HG02571 (cell line): ENCODE measurements at regions not wholly inside any gene's neighbourhood (a gene's known extent, or its start where the extent isn't known, plus 50 kb on each side); places are given as distances from the start of the nearest gene placed in this dataset.
A peak's percentile ranks its signal among the peaks of the same experiment; 100 is the strongest.
"Not testable (repeated sequence)": the region's sequence is repeated elsewhere in the genome, so short reads cannot be mapped to it uniquely, and the experiment has no call there.

Experiments used
- ATAC-seq: cut with Tn5 transposase; IDR thresholded peaks from one replicate; pipeline ENCODE4 v1.9.1; 2021; ENCODE audit warnings: mild to moderate bottlenecking, moderate library complexity; ENCODE audit not compliant: unreplicated experiment

- ATAC-seq = no peak
Observed at GRCh38 chr2:159880729-159881128, 82.7 kb upstream of the CD302 start.

- ATAC-seq = peak; percentile 92
Observed at GRCh38 chr2:159879051-159879604, 81.1 kb upstream of the CD302 start.

DNA sequence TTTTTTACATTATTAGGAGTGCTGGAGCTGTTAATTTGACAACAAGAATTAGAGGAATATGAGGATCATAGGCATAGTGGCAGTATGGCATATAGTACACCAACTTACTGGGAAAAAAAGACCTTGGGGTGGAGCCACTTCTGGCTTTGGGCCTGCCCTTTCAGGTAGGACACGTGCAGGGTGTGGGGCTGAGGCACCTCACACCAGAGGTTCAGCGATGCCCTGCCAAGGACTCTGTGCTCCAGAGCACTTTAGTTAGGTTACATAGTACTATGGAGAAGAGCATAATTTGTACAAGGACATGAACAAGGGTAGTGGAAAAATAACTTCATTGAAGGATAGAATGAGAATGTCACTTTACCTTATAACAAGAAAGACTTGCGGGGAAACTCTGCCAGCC lies 77.1 kb upstream of the CD302 start:
- no peak for ATAC-seq

GRCh38 chr2:159873258-159873657 lies 75.2 kb upstream of the CD302 start:
- no peak for ATAC-seq

GRCh38 chr2:159872353-159872752 lies 74.3 kb upstream of the CD302 start:
- ATAC-seq = no peak

DNA sequence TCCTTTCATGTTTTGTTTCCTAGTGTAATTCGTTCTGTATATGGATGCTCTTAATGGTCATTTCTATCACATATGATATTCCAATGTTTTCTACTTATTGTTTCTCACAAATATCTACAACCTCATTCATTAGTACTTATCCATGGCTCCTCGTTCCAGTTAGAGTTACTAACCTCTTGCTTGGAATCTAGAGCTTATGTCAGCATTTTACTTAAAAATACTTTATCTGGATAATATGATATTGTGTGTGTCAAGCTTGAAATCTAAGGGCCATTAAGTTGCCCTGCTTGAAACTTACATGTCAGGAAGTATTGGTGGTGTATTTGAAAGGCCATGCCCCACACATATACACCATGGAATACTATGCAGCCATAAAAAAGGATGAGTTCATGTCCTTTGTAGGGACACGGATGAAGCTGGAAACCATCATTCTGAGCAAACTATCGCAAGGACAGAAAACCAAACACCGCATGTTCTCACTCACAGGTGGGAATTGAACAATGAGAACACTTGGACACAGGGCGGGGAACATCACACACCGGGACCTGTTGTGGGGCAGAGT lies 70.7 kb upstream of the CD302 start:
- not testable (repeated sequence) for ATAC-seq

DNA sequence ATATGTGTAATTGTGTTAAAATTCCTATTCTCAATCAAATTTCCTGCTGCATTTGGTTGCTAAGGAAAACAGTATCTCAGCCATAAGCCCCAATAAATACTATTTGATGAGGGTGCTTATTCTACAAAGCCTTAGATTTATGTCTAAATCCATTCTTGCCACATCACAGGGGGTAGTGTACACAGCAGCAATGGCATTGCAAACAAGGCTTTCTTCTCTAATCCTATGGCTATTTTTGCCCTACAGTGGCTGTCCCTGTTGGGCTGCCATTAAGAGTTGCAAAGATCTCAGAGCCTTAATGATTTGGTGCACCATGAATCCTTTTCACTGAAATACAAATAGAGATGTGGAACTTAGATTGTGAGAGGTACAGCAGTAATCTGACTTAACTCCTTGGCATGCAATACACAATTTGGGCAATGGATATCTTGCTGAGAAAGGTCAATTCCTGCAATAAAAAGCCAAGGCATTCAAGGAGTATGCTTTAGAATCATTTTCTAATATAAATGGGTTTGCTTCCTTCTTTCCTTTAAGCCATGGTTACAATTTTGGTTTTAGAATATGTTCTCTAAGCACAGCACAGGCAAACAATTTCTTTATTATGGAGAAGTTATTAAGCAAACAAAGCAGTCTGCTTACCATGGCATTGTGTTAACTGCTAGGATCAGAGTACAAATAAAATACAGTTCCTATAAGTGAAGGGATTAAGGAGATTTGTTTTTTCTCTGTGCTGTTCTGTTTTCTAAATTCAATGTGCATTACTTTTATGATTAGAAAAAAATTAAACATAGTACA lies 69.8 kb upstream of the CD302 start:
- ATAC-seq = no peak

GRCh38 chr2:159863526-159864160 lies 65.6 kb upstream of the CD302 start:
- ATAC-seq = no peak

- ATAC-seq = no peak
Observed at GRCh38 chr2:159860581-159861310, 62.7 kb upstream of the CD302 start.

GRCh38 chr2:159859583-159859982 lies 61.6 kb upstream of the CD302 start:
- no peak for ATAC-seq

DNA sequence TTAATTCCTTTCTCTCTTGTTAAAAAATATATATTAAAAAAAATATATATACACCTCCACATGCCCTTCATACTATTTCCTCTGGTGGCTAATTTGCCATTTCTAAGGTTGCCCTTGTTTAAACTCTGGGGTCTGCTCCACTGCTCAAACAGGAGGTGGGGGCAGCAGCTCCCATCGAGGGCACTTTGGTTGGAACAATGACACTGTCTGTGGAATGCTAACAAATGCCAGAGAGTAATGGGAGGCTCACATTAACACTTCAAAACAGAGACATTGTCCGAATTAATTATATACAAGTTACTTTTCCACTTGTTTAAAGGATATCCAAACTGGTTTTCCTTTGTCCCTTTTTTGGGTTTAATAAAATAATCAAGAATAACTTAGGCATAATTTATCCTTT lies 58.8 kb upstream of the CD302 start:
- no peak for ATAC-seq

- no peak for ATAC-seq
Observed at GRCh38 chr2:159855557-159856061, 57.6 kb upstream of the CD302 start.

DNA sequence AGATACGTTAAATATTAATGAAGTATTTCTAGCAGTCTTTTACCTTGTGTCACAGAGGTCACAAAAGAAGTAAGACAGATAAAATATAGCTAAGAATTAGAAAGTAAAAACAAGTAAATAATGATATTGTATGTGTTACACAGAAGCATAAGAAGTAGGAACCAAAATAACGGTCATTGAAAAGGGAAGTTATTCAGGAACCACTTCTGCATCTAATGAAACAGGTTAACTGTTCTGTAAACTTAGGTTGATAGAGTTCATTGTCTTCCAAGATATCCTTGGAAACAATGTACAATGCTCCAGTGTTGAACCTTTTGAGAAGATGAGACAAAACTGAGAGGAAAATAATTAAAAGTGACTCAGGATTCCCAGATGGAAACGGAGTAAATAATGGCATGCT lies 57.1 kb upstream of the CD302 start:
- ATAC-seq = no peak

- no peak for ATAC-seq
Observed at GRCh38 chr2:159854481-159854880, 56.5 kb upstream of the CD302 start.

- ATAC-seq = no peak
Observed at GRCh38 chr2:159853101-159853500, 55.1 kb upstream of the CD302 start.

GRCh38 chr2:159851941-159852340 lies 53.9 kb upstream of the CD302 start:
- ATAC-seq = no peak

DNA sequence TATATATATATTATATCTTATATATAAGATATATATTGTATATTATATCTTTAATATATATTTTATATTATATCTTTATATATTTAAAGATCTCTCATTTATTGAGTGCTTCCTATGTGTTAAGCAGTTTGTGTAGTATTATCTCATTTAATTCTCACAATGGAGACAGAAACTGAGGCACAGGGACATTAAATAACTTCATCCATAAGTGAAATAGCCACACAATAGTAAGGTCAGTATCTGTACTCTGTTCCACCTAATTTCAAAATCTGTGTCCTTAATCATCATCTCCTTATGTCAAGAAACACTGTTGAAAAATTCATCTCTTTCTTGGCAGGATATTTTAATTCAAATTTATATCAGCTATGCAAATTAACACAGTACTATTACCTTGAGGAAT lies 52.8 kb upstream of the CD302 start:
- ATAC-seq = no peak

DNA sequence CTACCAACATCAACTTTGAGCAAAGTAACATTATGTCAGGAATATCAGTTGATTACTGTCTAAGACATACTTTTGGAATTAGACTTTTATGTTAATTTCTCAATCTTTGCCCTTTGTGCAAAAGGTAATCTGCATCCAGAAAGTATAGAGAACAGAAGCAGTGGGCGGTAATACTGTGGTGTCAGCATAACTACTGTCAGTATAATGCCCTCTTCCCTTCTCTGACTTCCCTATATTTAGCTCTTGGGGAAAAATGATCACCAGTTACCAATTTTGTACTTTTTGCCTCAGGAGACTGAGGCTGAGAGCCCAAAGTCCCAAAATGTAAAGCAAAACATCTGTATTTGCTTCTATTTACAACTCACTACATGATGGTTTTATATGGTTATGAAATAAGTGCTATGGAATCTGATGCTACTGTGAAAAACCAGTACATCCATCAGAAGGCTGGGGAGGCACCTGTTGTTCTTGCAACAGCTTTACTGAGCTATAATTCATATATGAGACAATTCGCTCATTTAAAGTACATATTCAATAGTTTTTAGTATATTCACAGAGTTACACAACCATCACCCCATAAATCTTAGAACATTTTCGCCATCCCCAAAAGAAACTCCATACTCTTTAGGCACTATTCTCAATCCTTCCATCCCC lies 51.3 kb upstream of the CD302 start:
- ATAC-seq = no peak
